ENCODE measurements at regions not wholly inside any gene's neighbourhood (a gene's known extent, or its start where the extent isn't known, plus 50 kb on each side); places are given as distances from the start of the nearest gene placed in this dataset.

- peak; percentile 53; the same call in 2 of the 3 replicates for ATAC-seq
- Mint-ChIP-seq H3K4me3 (no peak overlapping the region), H3K4me1 (no peaks in the 10 kb centered on the region), H3K36me3 (ENCODE audit: low read depth) (peaks cover 6% of the 10 kb centered on the region; the same call in 2 of the 3 replicates), H3K27me3 (ENCODE audit: insufficient read depth, low read depth, poor library complexity) (peaks cover 3% of the 10 kb centered on the region), H3K27ac (no peak overlapping the region), H3K9me3 (peaks cover 26% of the 10 kb centered on the region; the same call in 2 of the 3 replicates)
- Histone ChIP-seq H3K27ac (ENCODE audit: low read depth) (no peak overlapping the region), H3K4me2 (no peak overlapping the region), H3K4me1 (ENCODE audit: insufficient read depth) (no peaks in the 10 kb centered on the region), H3F3A (replicated peaks; ENCODE audit: low read depth) (no peaks in the 10 kb centered on the region), H3K9me2 (ENCODE audit: insufficient read depth) (no peaks in the 10 kb centered on the region), H2AFZ (peak overlapping the region; percentile 74), H4K20me1 (replicated peaks; ENCODE audit: insufficient read depth) (no peaks in the 10 kb centered on the region), H3K4me3 (no peak overlapping the region), H3K79me2 (replicated peaks; ENCODE audit: insufficient read depth) (no peaks in the 10 kb centered on the region), H3K36me3 (ENCODE audit: insufficient read depth) (no peaks in the 10 kb centered on the region), H3K27me3 (ENCODE audit: insufficient read depth) (no peaks in the 10 kb centered on the region)
- TF ChIP-seq ZNF114 (CRISPR knock-in tag; IDR thresholded peaks at IDR 0.05) (no peak), CREB1 (CRISPR knock-in tag; IDR thresholded peaks at IDR 0.05; ENCODE audit: low read depth) (no peak)
- DNase-seq (ENCODE audit: low spot score) = peak; percentile 5
Observed at GRCh38 chr14:82720946-82721345, 1187.3 kb upstream of the SEL1L start.

DNA sequence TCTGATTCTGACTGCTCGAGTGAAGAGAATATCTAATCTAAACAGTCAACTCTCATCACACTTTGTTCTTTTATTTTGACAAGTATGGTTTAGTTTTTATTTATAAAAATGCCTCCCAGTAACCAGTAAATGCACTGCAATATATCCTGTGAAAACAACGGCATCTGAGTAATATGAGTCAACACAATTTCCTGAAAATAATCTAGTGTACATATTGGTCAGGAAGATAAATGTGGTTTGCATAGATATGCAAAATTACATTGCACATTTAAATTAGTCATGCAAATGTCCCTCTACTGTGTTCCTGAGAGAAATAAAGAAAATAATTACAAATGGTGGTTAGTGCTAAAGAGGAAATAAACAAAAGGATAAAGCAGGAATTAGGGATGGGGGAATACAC, 1190.7 kb upstream of the SEL1L start:
- H3K27ac Mint-ChIP-seq = no peak overlapping the region
- Histone ChIP-seq H2AFZ (no peak overlapping the region), H4K20me1 (replicated peaks; ENCODE audit: insufficient read depth) (no peaks in the 10 kb centered on the region), H3K36me3 (ENCODE audit: insufficient read depth) (no peaks in the 10 kb centered on the region), H3K4me3 (no peak overlapping the region), H3K27me3 (ENCODE audit: insufficient read depth) (no peaks in the 10 kb centered on the region), H3K4me1 (ENCODE audit: insufficient read depth) (no peaks in the 10 kb centered on the region), H3K27ac (ENCODE audit: low read depth) (no peak overlapping the region), H3K79me2 (replicated peaks; ENCODE audit: insufficient read depth) (no peaks in the 10 kb centered on the region), H3F3A (replicated peaks; ENCODE audit: low read depth) (no peaks in the 10 kb centered on the region), H3K4me2 (no peak overlapping the region), H3K9me2 (ENCODE audit: insufficient read depth) (no peaks in the 10 kb centered on the region)
- H3K4me3 Mint-ChIP-seq = no peak overlapping the region
- DNase-seq (ENCODE audit: low spot score) (no peak), ATAC-seq (no peak)
- peaks cover 32% of the 10 kb centered on the region; the same call in 2 of the 3 replicates for H3K9me3 Mint-ChIP-seq
- H3K36me3 Mint-ChIP-seq (ENCODE audit: low read depth) = peaks cover 6% of the 10 kb centered on the region; the same call in 2 of the 3 replicates
- peaks cover 3% of the 10 kb centered on the region for H3K27me3 Mint-ChIP-seq (ENCODE audit: insufficient read depth, low read depth, poor library complexity)
- H3K4me1 Mint-ChIP-seq = no peaks in the 10 kb centered on the region
- TF ChIP-seq EZH2 (IDR thresholded peaks at IDR 0.05; ENCODE audit: low read depth, unreplicated experiment) (no peak), EZH2phosphoT487 (IDR thresholded peaks at IDR 0.05; ENCODE audit: unreplicated experiment) (no peak), ZNF331 (CRISPR knock-in tag; IDR thresholded peaks at IDR 0.05; ENCODE audit: low read depth) (no peak), CREB1 (CRISPR knock-in tag; IDR thresholded peaks at IDR 0.05; ENCODE audit: low read depth) (no peak), JUNB (IDR thresholded peaks at IDR 0.05; ENCODE audit: unreplicated experiment) (no peak), POLR2AphosphoS5 (IDR thresholded peaks at IDR 0.05; ENCODE audit: low read depth) (no peak), CTCF (conservative IDR thresholded peaks at IDR 0.05; ENCODE audit: low read depth in 2 of 2) (no peak), ZNF114 (CRISPR knock-in tag; IDR thresholded peaks at IDR 0.05) (no peak), STAT1 (IDR thresholded peaks at IDR 0.05; ENCODE audit: unreplicated experiment) (no peak), NANOG (IDR thresholded peaks at IDR 0.05; ENCODE audit: borderline replicate concordance) (no peak)
- TF ChIP-seq, protein P1, sequence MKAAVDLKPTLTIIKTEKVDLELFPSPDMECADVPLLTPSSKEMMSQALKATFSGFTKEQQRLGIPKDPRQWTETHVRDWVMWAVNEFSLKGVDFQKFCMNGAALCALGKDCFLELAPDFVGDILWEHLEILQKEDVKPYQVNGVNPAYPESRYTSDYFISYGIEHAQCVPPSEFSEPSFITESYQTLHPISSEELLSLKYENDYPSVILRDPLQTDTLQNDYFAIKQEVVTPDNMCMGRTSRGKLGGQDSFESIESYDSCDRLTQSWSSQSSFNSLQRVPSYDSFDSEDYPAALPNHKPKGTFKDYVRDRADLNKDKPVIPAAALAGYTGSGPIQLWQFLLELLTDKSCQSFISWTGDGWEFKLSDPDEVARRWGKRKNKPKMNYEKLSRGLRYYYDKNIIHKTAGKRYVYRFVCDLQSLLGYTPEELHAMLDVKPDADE (IDR thresholded peaks at IDR 0.05) = no peak
- TF ChIP-seq, protein P2, sequence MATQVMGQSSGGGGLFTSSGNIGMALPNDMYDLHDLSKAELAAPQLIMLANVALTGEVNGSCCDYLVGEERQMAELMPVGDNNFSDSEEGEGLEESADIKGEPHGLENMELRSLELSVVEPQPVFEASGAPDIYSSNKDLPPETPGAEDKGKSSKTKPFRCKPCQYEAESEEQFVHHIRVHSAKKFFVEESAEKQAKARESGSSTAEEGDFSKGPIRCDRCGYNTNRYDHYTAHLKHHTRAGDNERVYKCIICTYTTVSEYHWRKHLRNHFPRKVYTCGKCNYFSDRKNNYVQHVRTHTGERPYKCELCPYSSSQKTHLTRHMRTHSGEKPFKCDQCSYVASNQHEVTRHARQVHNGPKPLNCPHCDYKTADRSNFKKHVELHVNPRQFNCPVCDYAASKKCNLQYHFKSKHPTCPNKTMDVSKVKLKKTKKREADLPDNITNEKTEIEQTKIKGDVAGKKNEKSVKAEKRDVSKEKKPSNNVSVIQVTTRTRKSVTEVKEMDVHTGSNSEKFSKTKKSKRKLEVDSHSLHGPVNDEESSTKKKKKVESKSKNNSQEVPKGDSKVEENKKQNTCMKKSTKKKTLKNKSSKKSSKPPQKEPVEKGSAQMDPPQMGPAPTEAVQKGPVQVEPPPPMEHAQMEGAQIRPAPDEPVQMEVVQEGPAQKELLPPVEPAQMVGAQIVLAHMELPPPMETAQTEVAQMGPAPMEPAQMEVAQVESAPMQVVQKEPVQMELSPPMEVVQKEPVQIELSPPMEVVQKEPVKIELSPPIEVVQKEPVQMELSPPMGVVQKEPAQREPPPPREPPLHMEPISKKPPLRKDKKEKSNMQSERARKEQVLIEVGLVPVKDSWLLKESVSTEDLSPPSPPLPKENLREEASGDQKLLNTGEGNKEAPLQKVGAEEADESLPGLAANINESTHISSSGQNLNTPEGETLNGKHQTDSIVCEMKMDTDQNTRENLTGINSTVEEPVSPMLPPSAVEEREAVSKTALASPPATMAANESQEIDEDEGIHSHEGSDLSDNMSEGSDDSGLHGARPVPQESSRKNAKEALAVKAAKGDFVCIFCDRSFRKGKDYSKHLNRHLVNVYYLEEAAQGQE (IDR thresholded peaks at IDR 0.05; ENCODE audit: unreplicated experiment) = no peak

All from GM23338 (cell line).